ENCODE measurements at regions not wholly inside any gene's neighbourhood (a gene's known extent, or its start where the extent isn't known, plus 50 kb on each side); places are given as distances from the start of the nearest gene placed in this dataset.
"Not testable (repeated sequence)": the region's sequence is repeated elsewhere in the genome, so short reads cannot be mapped to it uniquely, and the experiment has no call there.

DNA sequence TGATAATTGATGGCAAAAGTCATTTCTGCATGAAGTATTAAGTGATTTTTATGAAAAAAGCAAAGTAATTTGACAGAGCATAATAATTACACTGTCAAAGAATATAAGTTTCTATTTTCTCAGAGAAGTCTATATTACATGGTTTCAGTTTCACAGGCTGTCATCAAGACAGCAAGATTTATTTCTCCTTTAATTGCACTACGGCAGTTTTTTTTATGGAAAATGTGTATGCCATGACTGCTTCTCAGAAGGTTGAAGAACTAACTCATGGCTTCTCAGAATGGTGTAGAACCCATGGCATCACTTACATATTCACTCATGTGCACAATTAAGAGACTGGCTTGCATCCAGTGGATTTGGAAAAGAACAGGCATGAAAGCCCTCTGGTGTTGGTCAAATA lies 870.3 kb upstream of the SORCS1 start:
- Histone ChIP-seq H3K36me3 (ENCODE audit: low read length) (no peaks in the 10 kb centered on the region), H3F3A (ENCODE audit: insufficient read depth) (no peaks in the 10 kb centered on the region), H2AFZ (ENCODE audit: low read depth, low read length, severe bottlenecking) (no peak overlapping the region), H3K27me3 (ENCODE audit: low read length) (no peaks in the 10 kb centered on the region), H4K20me1 (ENCODE audit: low read depth, low read length) (no peaks in the 10 kb centered on the region), H3K79me2 (ENCODE audit: insufficient read depth, low read length) (no peaks in the 10 kb centered on the region), H3K4me3 (ENCODE audit: insufficient read depth, low read length, poor library complexity, severe bottlenecking) (no peak overlapping the region), H3K9me2 (replicated peaks; ENCODE audit: insufficient read depth, low read length) (no peaks in the 10 kb centered on the region), H3K27ac (ENCODE audit: low read depth, low read length) (no peak overlapping the region), H3K4me2 (ENCODE audit: low read depth, low read length, poor library complexity, severe bottlenecking) (no peak overlapping the region), H3K9me3 (ENCODE audit: insufficient read depth, low read length) (no peaks in the 10 kb centered on the region), H3K9ac (ENCODE audit: low read length) (no peak overlapping the region)
- TF ChIP-seq, protein P1, sequence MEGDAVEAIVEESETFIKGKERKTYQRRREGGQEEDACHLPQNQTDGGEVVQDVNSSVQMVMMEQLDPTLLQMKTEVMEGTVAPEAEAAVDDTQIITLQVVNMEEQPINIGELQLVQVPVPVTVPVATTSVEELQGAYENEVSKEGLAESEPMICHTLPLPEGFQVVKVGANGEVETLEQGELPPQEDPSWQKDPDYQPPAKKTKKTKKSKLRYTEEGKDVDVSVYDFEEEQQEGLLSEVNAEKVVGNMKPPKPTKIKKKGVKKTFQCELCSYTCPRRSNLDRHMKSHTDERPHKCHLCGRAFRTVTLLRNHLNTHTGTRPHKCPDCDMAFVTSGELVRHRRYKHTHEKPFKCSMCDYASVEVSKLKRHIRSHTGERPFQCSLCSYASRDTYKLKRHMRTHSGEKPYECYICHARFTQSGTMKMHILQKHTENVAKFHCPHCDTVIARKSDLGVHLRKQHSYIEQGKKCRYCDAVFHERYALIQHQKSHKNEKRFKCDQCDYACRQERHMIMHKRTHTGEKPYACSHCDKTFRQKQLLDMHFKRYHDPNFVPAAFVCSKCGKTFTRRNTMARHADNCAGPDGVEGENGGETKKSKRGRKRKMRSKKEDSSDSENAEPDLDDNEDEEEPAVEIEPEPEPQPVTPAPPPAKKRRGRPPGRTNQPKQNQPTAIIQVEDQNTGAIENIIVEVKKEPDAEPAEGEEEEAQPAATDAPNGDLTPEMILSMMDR (IDR thresholded peaks at IDR 0.05; ENCODE audit: insufficient read depth, low read length, poor library complexity, severe bottlenecking) = no peak
- no peak for TF ChIP-seq EZH2phosphoT487 (conservative IDR thresholded peaks at IDR 0.05; ENCODE audit: low read length)

DNA sequence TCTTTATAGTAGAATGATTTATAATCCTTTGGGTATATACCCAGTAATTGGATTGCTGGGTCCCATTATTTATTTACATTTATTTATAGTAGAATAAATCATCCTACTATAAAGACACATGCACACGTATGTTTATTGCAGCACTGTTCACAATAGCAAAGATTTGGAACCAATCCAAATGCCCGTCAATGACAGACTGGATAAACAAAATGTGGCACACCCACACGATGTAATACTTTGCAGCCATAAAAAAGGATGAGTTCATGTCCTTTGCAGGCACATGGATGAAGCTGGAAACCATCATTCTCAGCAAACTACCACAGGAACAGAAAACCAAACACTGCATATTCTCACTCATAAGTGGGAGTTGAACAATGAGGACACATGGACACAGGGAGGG lies 869.0 kb upstream of the SORCS1 start:
- H3K27me3 ChIP-seq (ENCODE audit: low read length); H3F3A ChIP-seq (ENCODE audit: insufficient read depth); H3K79me2 ChIP-seq (ENCODE audit: insufficient read depth, low read length); H3K4me2 ChIP-seq (ENCODE audit: low read depth, low read length, poor library complexity, severe bottlenecking); H2AFZ ChIP-seq (ENCODE audit: low read depth, low read length, severe bottlenecking); H3K9me2 ChIP-seq (replicated peaks; ENCODE audit: insufficient read depth, low read length); H3K27ac ChIP-seq (ENCODE audit: low read depth, low read length); H3K4me3 ChIP-seq (ENCODE audit: insufficient read depth, low read length, poor library complexity, severe bottlenecking); H3K9me3 ChIP-seq (ENCODE audit: insufficient read depth, low read length); H4K20me1 ChIP-seq (ENCODE audit: low read depth, low read length); H3K36me3 ChIP-seq (ENCODE audit: low read length); H3K9ac ChIP-seq (ENCODE audit: low read length): not testable (repeated sequence)

DNA sequence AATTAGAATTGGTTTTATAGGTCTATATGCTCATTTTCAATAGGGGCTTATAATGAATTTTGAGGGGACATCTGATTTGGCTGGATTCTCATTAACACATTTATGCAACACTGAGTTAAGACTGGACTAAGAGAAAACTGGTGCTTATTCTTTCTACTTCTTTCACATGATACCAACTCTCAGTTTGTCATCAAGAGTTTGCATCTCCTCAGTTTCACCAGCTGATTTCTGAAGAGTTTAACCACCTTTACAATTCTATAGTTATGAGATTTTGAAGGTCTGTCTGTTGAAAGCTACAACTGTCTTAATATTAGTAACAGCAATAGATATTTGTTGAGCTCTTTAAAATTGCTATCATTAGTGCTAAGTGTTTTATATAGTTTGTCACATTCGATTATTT lies 867.0 kb upstream of the SORCS1 start:
- H3K27me3 ChIP-seq (ENCODE audit: low read length) = no peaks in the 10 kb centered on the region
- TF ChIP-seq, protein P1 (IDR thresholded peaks at IDR 0.05; ENCODE audit: insufficient read depth, low read length, poor library complexity, severe bottlenecking) = no peak
- TF ChIP-seq EZH2phosphoT487 (conservative IDR thresholded peaks at IDR 0.05; ENCODE audit: low read length) = no peak
- H3K9me2 ChIP-seq (replicated peaks; ENCODE audit: insufficient read depth, low read length) = no peaks in the 10 kb centered on the region
- no peaks in the 10 kb centered on the region for H4K20me1 ChIP-seq (ENCODE audit: low read depth, low read length)
- no peak overlapping the region for H3K9ac ChIP-seq (ENCODE audit: low read length)
- no peak overlapping the region for H3K27ac ChIP-seq (ENCODE audit: low read depth, low read length)
- H3K79me2 ChIP-seq (ENCODE audit: insufficient read depth, low read length) = no peaks in the 10 kb centered on the region
- H3K9me3 ChIP-seq (ENCODE audit: insufficient read depth, low read length) = no peaks in the 10 kb centered on the region
- H2AFZ ChIP-seq (ENCODE audit: low read depth, low read length, severe bottlenecking) = no peak overlapping the region
- no peaks in the 10 kb centered on the region for H3F3A ChIP-seq (ENCODE audit: insufficient read depth)
- H3K36me3 ChIP-seq (ENCODE audit: low read length) = no peaks in the 10 kb centered on the region
- no peak overlapping the region for H3K4me3 ChIP-seq (ENCODE audit: insufficient read depth, low read length, poor library complexity, severe bottlenecking)
- H3K4me2 ChIP-seq (ENCODE audit: low read depth, low read length, poor library complexity, severe bottlenecking) = no peak overlapping the region

DNA sequence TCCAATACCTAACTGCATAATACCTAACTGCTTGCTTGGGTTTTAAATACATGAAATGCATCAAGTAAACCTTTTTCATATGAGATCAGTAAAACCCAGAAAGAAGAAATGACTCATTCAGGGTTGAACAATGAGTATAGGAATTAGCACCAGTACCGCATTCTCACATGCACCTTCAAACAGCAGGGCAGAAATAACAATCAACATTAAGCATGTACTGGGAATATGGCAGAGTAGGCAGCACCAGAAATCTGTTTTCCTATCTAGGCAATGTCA lies 850.3 kb upstream of the SORCS1 start:
- Histone ChIP-seq H2AFZ (ENCODE audit: low read depth, low read length, severe bottlenecking) (no peak overlapping the region), H3F3A (ENCODE audit: insufficient read depth) (no peaks in the 10 kb centered on the region), H3K27ac (ENCODE audit: low read depth, low read length) (no peak overlapping the region), H3K79me2 (ENCODE audit: insufficient read depth, low read length) (no peaks in the 10 kb centered on the region), H3K9me2 (replicated peaks; ENCODE audit: insufficient read depth, low read length) (no peaks in the 10 kb centered on the region), H3K9me3 (ENCODE audit: insufficient read depth, low read length) (no peaks in the 10 kb centered on the region), H3K4me3 (ENCODE audit: insufficient read depth, low read length, poor library complexity, severe bottlenecking) (no peak overlapping the region), H3K4me2 (ENCODE audit: low read depth, low read length, poor library complexity, severe bottlenecking) (no peak overlapping the region), H3K27me3 (ENCODE audit: low read length) (no peaks in the 10 kb centered on the region), H4K20me1 (ENCODE audit: low read depth, low read length) (no peaks in the 10 kb centered on the region), H3K9ac (ENCODE audit: low read length) (no peak overlapping the region), H3K36me3 (ENCODE audit: low read length) (no peaks in the 10 kb centered on the region)
- TF ChIP-seq, protein P1 (IDR thresholded peaks at IDR 0.05; ENCODE audit: insufficient read depth, low read length, poor library complexity, severe bottlenecking) = no peak
- TF ChIP-seq EZH2phosphoT487 (conservative IDR thresholded peaks at IDR 0.05; ENCODE audit: low read length) = no peak
